GM19395 (cell line): ENCODE measurements at regions not wholly inside any gene's neighbourhood (a gene's known extent, or its start where the extent isn't known, plus 50 kb on each side); places are given as distances from the start of the nearest gene placed in this dataset.
"Not testable (repeated sequence)": the region's sequence is repeated elsewhere in the genome, so short reads cannot be mapped to it uniquely, and the experiment has no call there.

Experiments used
- ATAC-seq: cut with Tn5 transposase; IDR thresholded peaks from one replicate; pipeline ENCODE4 v1.9.1; 2021; ENCODE audit warnings: mild to moderate bottlenecking, moderate library complexity; ENCODE audit not compliant: unreplicated experiment

- no peak for ATAC-seq
Measured at GRCh38 chr3:78283994-78284393, 1244.1 kb downstream of the ROBO2 start.

GRCh38 chr3:78285032-78285728 lies 1245.3 kb downstream of the ROBO2 start:
- no peak for ATAC-seq

GRCh38 chr3:78287085-78287484 lies 1247.2 kb downstream of the ROBO2 start:
- no peak for ATAC-seq

GRCh38 chr3:78293284-78293683 lies 1253.4 kb downstream of the ROBO2 start:
- no peak for ATAC-seq

- ATAC-seq: no peak
Measured at GRCh38 chr3:78304115-78304514, 1264.2 kb downstream of the ROBO2 start.

GRCh38 chr3:78312851-78313250 lies 1273.0 kb downstream of the ROBO2 start:
- no peak for ATAC-seq

- no peak for ATAC-seq
Measured at GRCh38 chr3:78313332-78313731, 1273.4 kb downstream of the ROBO2 start.

GRCh38 chr3:78314327-78314726 lies 1274.4 kb downstream of the ROBO2 start:
- no peak for ATAC-seq

GRCh38 chr3:78317774-78318173 lies 1277.9 kb downstream of the ROBO2 start:
- ATAC-seq: no peak

GRCh38 chr3:78322780-78323179 lies 1282.9 kb downstream of the ROBO2 start:
- ATAC-seq: no peak

- no peak for ATAC-seq
Measured at GRCh38 chr3:78337801-78338211, 1297.9 kb downstream of the ROBO2 start.

GRCh38 chr3:78338405-78338804 lies 1298.5 kb downstream of the ROBO2 start:
- peak; percentile 94 for ATAC-seq

GRCh38 chr3:78343221-78343620 lies 1303.3 kb downstream of the ROBO2 start:
- no peak for ATAC-seq

- not testable (repeated sequence) for ATAC-seq
Measured at GRCh38 chr3:78344267-78344666, 1304.4 kb downstream of the ROBO2 start.

GRCh38 chr3:78344918-78345317 lies 1305.0 kb downstream of the ROBO2 start:
- no peak for ATAC-seq

- no peak for ATAC-seq
Measured at GRCh38 chr3:78347176-78347575, 1307.3 kb downstream of the ROBO2 start.

- no peak for ATAC-seq
Measured at GRCh38 chr3:78348664-78349063, 1308.8 kb downstream of the ROBO2 start.

GRCh38 chr3:78349571-78349970 lies 1309.7 kb downstream of the ROBO2 start:
- ATAC-seq: no peak

- ATAC-seq: no peak
Measured at GRCh38 chr3:78351334-78351733, 1311.4 kb downstream of the ROBO2 start.

GRCh38 chr3:78353231-78353630 lies 1313.3 kb downstream of the ROBO2 start:
- no peak for ATAC-seq

GRCh38 chr3:78360849-78361248 lies 1321.0 kb downstream of the ROBO2 start:
- ATAC-seq: no peak

GRCh38 chr3:78368636-78369345 lies 1328.9 kb downstream of the ROBO2 start:
- ATAC-seq: no peak
